OCI-LY3 (cell line): ENCODE measurements at regions not wholly inside any gene's neighbourhood (a gene's known extent, or its start where the extent isn't known, plus 50 kb on each side); places are given as distances from the start of the nearest gene placed in this dataset.
"Not testable (repeated sequence)": the region's sequence is repeated elsewhere in the genome, so short reads cannot be mapped to it uniquely, and the experiment has no call there.

Experiments used
- H2AFZ ChIP-seq: fragments of 200-600, 300-600 bp; shearing (Covaris generic); 2 replicates; pipeline ENCODE4 v1.6.0; 2014; ENCODE audit warnings: antibody characterized with exemption, low read depth, low read length
- H3K27ac ChIP-seq: fragments of 200-600, 300-600 bp; sonication (generic); 2 replicates; pipeline ENCODE4 v1.5.1; 2014; ENCODE audit warnings: mild to moderate bottlenecking, low read length, moderate library complexity, mixed read lengths
- H3K27me3 ChIP-seq: fragments of 200-600, 300-600 bp; sonication (generic); 2 replicates; pipeline ENCODE4 v1.6.1; 2014; ENCODE audit warnings: low read depth, low read length, mixed read lengths
- H3K36me3 ChIP-seq: fragments of 200-600, 300-600 bp; sonication (generic); replicated peaks from 2 replicates; pipeline ENCODE3; 2014; ENCODE audit warnings: low read depth, low read length, mixed read lengths
- H3K4me1 ChIP-seq: fragments of 300-600, 200-600 bp; sonication (generic); 2 replicates; pipeline ENCODE4 v1.6.1; 2014; ENCODE audit warnings: low read length, mixed read lengths
- H3K4me2 ChIP-seq: fragments of 200-600, 300-600 bp; sonication (generic); 2 replicates; pipeline ENCODE4 v1.6.1; 2014; ENCODE audit warnings: low read length, mixed read lengths
- H3K4me3 ChIP-seq: fragments of 300-600, 200-600 bp; sonication (generic); 2 replicates; pipeline ENCODE4 v1.5.1; 2014; ENCODE audit warnings: antibody characterized with exemption, mild to moderate bottlenecking, low read length, moderate library complexity
- H3K79me2 ChIP-seq: fragments of 300-600, 200-600 bp; shearing (Covaris generic); 2 replicates; pipeline ENCODE4 v1.6.1; 2014; ENCODE audit warnings: mild to moderate bottlenecking, low read length, mixed read lengths
- H3K9ac ChIP-seq: fragments of 300-600, 200-600 bp; shearing (Covaris generic); 2 replicates; pipeline ENCODE4 v1.6.0; 2014; ENCODE audit warnings: mild to moderate bottlenecking, low read length, moderate library complexity
- H3K9me3 ChIP-seq: fragments of 200-600, 300-600 bp; shearing (Covaris generic); 2 replicates; pipeline ENCODE4 v1.6.1; 2014; ENCODE audit warnings: low read length, mixed read lengths; ENCODE audit not compliant: insufficient read depth
- H4K20me1 ChIP-seq: fragments of 200-600, 300-600 bp; sonication (generic); 2 replicates; pipeline ENCODE4 v1.6.1; 2016; ENCODE audit warnings: low read length, mixed read lengths; ENCODE audit not compliant: insufficient read depth
- CTCF ChIP-seq: fragments of 200-600, 300-600 bp; sonication (generic); IDR thresholded peaks from 2 replicates; pipeline ENCODE4 v1.5.1; 2014; ENCODE audit warnings: antibody characterized with exemption, low read length, low read depth
- EZH2phosphoT487 ChIP-seq: fragments of 200-600 bp; shearing (Covaris generic); IDR thresholded peaks from 2 replicates; pipeline ENCODE4 v1.6.1; 2018; ENCODE audit warnings: antibody characterized with exemption, mixed run types, low read depth

DNA sequence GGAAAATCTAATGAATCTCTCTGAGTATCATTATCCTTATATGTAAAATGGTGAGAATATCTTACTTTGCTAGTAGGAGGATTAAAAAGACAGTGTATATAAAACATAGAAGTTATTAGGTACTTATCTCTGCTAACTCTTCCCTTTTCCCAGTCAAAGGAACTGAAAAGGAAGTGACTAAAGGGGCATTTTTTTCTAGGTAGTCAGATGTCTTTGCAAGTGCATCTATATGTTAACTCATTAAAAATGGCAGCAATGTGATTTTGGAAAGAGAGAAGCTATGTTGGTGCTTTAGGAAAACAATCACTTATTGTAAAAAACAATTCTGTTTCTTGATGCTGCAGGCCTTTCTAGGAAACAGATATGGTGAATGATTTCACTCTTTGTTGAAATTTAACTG, 180.9 kb downstream of the SAMD5 start:
- TF ChIP-seq EZH2phosphoT487 (no peak), CTCF (no peak)

GRCh38 chr6:147691446-147691845, 183.0 kb downstream of the SAMD5 start:
- TF ChIP-seq EZH2phosphoT487 (no peak), CTCF (no peak)
- Histone ChIP-seq H2AFZ (no peak overlapping the region), H3K9ac (no peak overlapping the region), H3K27me3 (no peaks in the 10 kb centered on the region), H3K9me3 (no peaks in the 10 kb centered on the region), H3K27ac (no peak overlapping the region), H3K4me1 (no peaks in the 10 kb centered on the region), H3K36me3 (no peaks in the 10 kb centered on the region), H3K4me2 (no peak overlapping the region), H4K20me1 (no peaks in the 10 kb centered on the region), H3K79me2 (no peaks in the 10 kb centered on the region), H3K4me3 (no peak overlapping the region)

More for the DNA sequence above, 180.9 kb downstream of the SAMD5 start:
- H3K4me1 ChIP-seq, result no peaks in the 10 kb centered on the region
- H3K27ac ChIP-seq, result no peak overlapping the region
- H4K20me1 ChIP-seq, result no peaks in the 10 kb centered on the region
- no peak overlapping the region for H2AFZ ChIP-seq
- H3K4me3 ChIP-seq, result no peak overlapping the region
- no peaks in the 10 kb centered on the region for H3K36me3 ChIP-seq
- H3K27me3 ChIP-seq, result no peaks in the 10 kb centered on the region
- H3K9ac ChIP-seq, result no peak overlapping the region
- H3K79me2 ChIP-seq, result no peaks in the 10 kb centered on the region
- no peaks in the 10 kb centered on the region for H3K9me3 ChIP-seq
- H3K4me2 ChIP-seq, result no peak overlapping the region

- no peak overlapping the region for H3K9ac ChIP-seq
- H3K4me1 ChIP-seq, result no peaks in the 10 kb centered on the region
- no peaks in the 10 kb centered on the region for H4K20me1 ChIP-seq
- no peak overlapping the region for H3K4me2 ChIP-seq
- no peaks in the 10 kb centered on the region for H3K9me3 ChIP-seq
- H3K27ac ChIP-seq, result no peak overlapping the region
- no peak overlapping the region for H3K4me3 ChIP-seq
- H3K79me2 ChIP-seq, result no peaks in the 10 kb centered on the region
- no peak for TF ChIP-seq CTCF
- TF ChIP-seq EZH2phosphoT487, result no peak
- no peak overlapping the region for H2AFZ ChIP-seq
- no peaks in the 10 kb centered on the region for H3K36me3 ChIP-seq
- H3K27me3 ChIP-seq, result no peaks in the 10 kb centered on the region
Measured at GRCh38 chr6:147693181-147693580, 184.7 kb downstream of the SAMD5 start.

DNA sequence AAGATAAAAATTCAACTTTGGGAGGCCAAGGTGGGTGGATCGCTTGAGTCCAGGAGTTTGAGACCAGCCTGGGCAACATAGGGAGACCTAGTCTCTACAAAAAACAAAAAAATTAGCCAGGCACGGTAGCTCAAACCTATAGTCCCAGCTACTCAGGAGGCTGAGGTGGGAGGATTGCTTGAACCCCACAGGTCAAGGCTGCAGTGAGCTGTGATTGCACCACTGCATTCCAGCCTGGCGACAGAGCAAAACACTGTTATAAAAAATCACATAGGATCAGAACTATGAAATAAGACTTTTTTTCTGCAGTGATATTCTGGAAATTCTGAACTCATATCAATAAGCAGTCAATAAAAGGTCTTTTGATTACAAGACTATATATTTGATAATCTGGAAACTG, 186.1 kb downstream of the SAMD5 start:
- H3K9ac ChIP-seq, H3K36me3 ChIP-seq, H3K4me1 ChIP-seq, H3K27me3 ChIP-seq, H3K79me2 ChIP-seq, H3K4me2 ChIP-seq, H3K27ac ChIP-seq, H4K20me1 ChIP-seq, H3K9me3 ChIP-seq, H3K4me3 ChIP-seq, H2AFZ ChIP-seq: not testable (repeated sequence)

DNA sequence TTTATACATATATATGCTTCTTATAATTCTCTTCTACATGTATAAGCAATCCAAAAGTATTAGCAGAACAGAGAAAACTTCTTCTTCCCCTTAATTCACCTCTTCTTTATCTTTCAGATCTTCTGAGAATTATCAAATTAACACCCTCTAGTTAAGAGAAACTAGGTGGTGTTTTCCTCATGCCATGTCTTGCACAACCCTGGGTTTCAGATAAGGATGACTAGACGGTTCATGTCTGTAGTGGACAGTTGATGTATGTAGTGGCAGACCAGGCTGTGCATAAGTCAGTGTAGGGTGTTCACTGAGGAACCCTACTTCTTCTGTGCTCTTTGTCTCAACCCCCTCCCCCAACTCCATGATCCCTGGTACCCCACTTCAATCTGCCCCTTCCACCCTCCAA, 187.3 kb downstream of the SAMD5 start:
- no peaks in the 10 kb centered on the region for H3K79me2 ChIP-seq
- no peak overlapping the region for H3K9ac ChIP-seq
- TF ChIP-seq CTCF, result no peak
- TF ChIP-seq EZH2phosphoT487, result no peak
- H3K27ac ChIP-seq, result no peak overlapping the region
- H3K4me2 ChIP-seq, result no peak overlapping the region
- H3K9me3 ChIP-seq, result no peaks in the 10 kb centered on the region
- no peaks in the 10 kb centered on the region for H3K4me1 ChIP-seq
- no peaks in the 10 kb centered on the region for H4K20me1 ChIP-seq
- H2AFZ ChIP-seq, result no peak overlapping the region
- no peaks in the 10 kb centered on the region for H3K27me3 ChIP-seq
- no peak overlapping the region for H3K4me3 ChIP-seq
- H3K36me3 ChIP-seq, result no peaks in the 10 kb centered on the region
